Medulla oblongata (tissue), 1 donor: ENCODE measurements at regions not wholly inside any gene's neighbourhood (a gene's known extent, or its start where the extent isn't known, plus 50 kb on each side); places are given as distances from the start of the nearest gene placed in this dataset.

Experiments
- DNase-seq: peaks from one replicate; pipeline ENCODE4 v3.0.0-alpha.2; 2015; ENCODE audit errors: extremely low spot score

DNA sequence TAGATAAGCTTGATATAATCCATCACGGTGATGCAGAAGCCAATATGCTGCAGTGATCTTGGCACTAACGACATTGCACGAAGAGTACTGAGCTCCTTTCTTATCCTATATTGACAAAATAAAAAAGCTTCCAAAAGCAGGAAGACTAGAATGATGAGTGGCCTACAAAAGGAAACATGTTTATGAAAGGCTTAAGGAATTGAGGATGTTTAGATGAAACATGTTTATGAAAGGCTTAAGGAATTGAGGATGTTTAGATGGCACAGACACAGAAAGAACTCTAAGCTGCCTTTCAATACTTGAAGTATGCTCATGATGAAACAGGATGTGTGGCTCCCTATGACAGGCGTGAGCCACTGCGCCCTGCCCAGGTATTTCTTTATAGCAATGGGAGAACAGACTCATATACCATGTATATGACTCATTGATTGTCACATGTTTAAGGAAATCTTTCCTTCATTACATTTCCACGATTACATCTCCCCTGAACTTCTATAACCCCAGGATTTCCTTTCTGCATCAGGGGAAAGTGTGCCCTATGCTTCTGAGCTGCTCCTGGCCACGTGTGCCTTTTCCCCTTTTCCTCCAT lies 690.8 kb upstream of the ARGLU1 start:
- DNase-seq, result no peak

- DNase-seq, result no peak
These were observed 686.5 kb upstream of the ARGLU1 start for GRCh38 chr13:107254392-107254791.

GRCh38 chr13:107252428-107252827 lies 684.5 kb upstream of the ARGLU1 start:
- DNase-seq, result no peak

GRCh38 chr13:107252021-107252420 lies 684.1 kb upstream of the ARGLU1 start:
- no peak for DNase-seq

DNA sequence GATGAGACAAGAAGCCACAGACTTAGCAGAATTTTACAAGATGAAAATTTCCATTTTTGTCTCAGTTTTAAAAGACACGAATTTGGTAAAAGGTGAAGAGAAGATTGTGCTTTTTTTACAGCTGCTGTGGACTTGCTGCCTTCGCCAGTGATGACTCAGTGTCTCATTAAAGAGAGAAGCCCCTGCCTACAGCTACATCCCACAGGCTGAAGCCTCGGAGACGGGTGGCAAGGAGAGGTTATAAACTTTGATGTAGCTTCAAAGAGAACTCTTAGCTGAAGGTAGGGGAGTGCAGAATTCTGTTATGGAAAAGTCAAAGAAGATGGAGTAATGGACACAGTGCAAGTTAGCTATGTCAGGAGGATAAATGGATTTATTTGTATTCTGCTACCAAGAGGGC lies 683.4 kb upstream of the ARGLU1 start:
- no peak for DNase-seq

GRCh38 chr13:107250628-107251027 lies 682.7 kb upstream of the ARGLU1 start:
- no peak for DNase-seq

DNA sequence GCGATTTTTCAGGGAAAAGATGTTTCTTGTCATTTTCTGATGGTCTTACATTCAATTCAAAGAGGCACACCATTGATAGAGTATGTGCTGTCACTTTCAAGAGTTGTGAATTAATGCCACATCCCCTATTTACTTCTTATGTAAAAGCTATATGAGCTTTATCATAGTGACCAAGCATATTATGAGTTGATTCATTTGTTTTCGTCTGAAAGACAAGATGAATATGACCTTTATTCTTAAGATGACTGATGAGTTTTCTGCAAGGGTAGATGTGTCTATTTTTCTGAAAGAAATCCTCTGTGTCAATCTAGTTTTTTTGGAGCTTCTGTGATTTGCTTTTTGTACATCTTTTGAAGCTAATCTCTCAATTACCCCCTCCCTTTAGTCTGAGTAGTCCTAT lies 676.3 kb upstream of the ARGLU1 start:
- DNase-seq, result no peak

GRCh38 chr13:107242138-107242537 lies 674.2 kb upstream of the ARGLU1 start:
- no peak for DNase-seq

DNA sequence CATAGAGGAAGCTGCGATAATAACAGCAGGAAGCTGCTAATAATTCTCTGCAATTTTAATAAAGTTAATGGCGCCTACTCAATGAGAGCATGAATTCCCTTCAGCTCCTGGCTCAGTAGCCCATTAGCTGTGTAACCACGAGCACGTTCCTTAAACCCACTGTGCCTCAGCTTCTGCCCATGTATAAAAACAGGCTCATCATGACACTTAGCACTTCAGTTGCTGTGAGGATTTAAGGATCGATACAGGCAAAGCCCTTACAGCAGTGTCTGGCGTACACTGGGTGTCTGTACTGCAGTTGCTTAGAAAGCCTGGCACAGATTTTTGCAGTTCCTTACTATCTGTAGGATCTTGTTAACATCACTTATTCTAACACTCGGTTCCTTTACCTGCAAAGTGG lies 673.4 kb upstream of the ARGLU1 start:
- DNase-seq, result no peak

GRCh38 chr13:107239213-107239612 lies 671.3 kb upstream of the ARGLU1 start:
- DNase-seq, result no peak

DNA sequence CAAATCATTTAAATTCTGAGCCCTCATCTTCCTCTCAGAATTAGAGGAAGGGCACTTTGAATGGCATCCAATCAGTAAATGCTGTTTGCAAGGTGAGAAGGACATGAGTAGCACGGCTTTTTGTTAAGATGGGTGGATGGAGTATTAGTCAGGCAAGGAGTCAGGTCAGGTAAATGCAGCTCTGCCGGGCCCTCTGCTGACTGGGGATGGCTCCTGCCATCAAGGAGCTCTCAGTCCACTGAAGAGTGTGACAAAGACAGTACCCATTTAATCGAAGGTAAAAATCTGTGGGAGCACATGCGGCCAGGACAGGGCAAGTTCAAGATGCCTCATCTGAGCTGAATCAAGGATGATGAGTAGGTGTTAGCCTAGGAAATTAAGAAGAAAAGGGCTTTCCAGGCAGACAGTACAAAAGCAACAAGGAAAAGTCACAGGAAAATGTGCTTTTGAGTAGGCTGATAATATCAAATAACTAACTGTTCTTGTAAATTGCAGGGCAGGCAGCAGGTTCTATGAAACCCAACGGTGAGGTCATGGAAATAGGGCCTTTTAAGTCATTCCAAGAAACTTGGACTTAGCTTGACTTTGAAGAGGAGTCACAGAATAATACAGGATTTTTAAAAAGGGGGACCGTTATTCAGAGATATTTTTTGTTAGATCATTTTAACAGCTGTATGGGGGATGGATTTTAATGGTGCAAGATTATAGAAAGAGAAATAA lies 670.5 kb upstream of the ARGLU1 start:
- no peak for DNase-seq

DNA sequence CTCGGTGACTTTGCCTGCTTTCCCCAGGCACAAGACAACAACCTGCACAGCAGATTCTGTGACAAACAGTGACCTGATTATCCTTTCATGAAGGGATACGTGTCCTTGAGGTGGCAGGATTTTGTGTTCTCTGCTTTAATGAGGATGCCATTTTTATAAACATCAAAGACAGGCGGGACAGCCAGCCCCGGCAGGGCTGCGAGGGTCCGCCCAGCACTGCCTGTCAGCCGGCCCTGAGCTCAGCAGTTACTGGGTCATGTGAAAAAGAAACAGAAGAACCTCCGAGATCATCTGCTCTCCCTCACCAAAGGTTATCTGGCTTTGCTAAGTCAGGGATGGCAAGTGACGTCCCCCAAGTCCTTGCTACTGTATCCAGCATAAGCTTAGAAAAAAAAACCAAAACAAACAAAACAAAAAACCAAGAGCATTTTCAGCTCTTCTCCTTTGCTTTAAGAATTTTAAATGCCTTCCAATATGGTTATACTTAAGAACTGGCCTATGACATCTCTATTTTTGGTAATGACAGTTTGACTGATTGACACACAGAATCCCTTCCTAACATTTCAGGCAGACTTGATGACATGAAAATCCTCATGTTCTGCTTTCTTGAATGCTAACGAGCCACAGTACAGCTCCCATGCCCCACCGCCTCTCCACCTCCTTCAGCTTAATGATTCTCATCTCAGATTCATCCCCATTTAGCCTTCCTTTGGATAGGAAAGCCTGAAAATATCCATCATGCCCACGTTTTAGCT lies 666.6 kb upstream of the ARGLU1 start:
- no peak for DNase-seq

- no peak for DNase-seq
These were observed 665.6 kb upstream of the ARGLU1 start for GRCh38 chr13:107233541-107233940.

DNA sequence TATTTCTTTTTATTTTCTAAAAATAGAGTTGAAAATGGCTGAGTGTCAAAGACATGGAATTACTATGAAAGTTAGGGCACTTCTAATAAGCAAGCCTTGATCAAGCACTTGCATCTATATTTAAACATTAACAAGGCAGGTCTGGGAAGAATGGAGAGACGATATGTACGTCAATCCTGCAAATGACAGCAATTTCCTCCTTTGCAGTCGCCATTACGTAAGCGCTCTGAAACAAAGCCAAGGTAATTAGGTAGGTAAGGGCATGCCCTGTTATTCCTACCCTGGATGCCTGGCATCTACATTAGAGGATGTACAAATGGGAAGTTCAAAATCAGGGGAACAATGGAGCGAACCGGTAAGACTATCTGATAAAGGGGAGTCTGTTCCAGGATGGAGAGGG lies 664.0 kb upstream of the ARGLU1 start:
- DNase-seq, result no peak

DNA sequence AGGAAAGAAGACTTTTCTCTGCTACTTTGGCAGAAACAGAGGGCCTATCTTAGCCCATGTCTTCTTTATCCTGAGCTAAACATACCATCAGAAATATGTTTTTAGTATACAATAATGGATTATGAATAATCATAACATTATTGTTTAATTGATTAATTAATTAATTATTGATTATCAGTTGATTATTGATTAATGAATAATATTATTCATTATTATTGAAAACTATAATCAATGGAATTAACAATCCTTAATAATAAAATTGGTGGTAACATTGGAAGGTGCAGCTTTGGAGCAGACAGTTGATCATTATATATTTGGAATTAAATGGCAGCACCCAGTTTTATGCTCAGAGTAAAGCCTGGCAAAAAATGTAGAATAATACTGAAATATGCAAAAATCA lies 655.9 kb upstream of the ARGLU1 start:
- no peak for DNase-seq

- no peak for DNase-seq
These were observed 654.7 kb upstream of the ARGLU1 start for GRCh38 chr13:107222597-107222996.

DNA sequence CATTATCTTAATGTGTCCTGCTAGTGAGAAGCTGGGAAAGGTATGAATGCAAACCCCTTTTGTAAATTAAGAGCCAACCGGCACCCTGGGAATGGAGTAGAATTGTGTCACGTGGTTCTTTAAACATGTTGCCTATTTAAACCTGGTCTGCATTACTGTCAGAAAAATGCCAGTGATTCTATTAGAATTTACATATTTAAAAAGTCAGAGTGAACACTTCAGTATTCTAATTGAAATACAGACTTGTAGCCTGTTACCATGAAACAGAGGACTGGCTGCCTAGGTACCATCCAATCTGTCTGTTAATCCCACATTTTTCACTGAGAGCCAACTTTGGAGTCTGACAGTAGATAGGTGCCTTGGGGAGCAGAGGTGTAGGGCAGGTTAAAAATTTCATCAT lies 652.3 kb upstream of the ARGLU1 start:
- DNase-seq, result no peak

- peak; percentile 12 for DNase-seq
These were observed 649.3 kb upstream of the ARGLU1 start for GRCh38 chr13:107217251-107217650.

DNA sequence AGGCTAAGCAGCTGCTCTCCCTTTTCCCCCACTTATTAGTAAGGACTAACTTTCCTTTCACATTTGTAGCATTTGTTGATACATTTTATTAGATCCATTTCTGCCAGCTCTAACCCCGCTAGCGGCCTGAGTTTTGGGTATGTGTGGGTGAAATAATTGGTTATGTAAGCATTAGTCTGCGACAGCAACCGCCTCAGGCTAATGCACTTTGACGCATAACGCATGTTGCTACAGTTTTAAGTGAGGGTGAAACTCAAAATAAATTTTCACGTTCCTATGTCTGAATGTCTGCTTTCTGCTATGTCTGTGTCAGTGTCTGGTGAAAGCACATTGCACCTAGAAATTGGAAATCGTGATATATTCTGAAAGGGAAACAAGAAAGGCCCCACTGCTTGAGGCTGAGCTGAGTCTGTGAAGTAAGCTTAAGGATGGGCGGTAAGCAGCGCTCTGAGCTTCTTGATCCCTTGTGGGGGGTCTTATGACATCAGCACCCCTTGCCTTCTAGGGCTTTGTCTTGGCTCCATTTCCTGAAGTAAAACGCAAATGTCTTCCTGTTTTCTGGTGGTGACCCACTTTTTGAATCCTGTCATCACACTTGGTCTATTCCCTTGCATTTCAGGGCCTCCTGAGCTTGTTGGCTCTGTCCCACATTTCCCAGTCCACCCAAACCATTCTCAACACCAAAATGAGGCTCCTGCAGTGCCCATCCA lies 648.3 kb upstream of the ARGLU1 start:
- no peak for DNase-seq

- DNase-seq, result peak; percentile 93
These were observed 643.1 kb upstream of the ARGLU1 start for GRCh38 chr13:107211073-107211472.

- DNase-seq, result no peak
These were observed 642.7 kb upstream of the ARGLU1 start for GRCh38 chr13:107210723-107211030.

GRCh38 chr13:107209824-107210722 lies 642.1 kb upstream of the ARGLU1 start:
- no peak for DNase-seq
